CD4-positive, alpha-beta memory T cell (primary cell): ENCODE measurements at regions not wholly inside any gene's neighbourhood (a gene's known extent, or its start where the extent isn't known, plus 50 kb on each side); places are given as distances from the start of the nearest gene placed in this dataset.

Experiments used
- CTCF ChIA-PET: fragments of 350-600 bp; sonication (Branson Sonifier 250); formaldehyde crosslinking; loops from one replicate; lab custom pipeline; 2021; ENCODE audit warnings: inconsistent platforms; ENCODE audit not compliant: partially characterized antibody; lab: Charles Lee
- POLR2A ChIA-PET: fragments of 350-600 bp; sonication (Branson Sonifier 250); formaldehyde crosslinking; loops from one replicate; lab custom pipeline; 2021; ENCODE audit not compliant: partially characterized antibody; lab: Charles Lee
- DNase-seq, 5 donors: peaks; one replicate each; pipeline versions ENCODE4 v3.0.0 to v3.0.0-alpha.2; 2020 to 2022; ENCODE audit warnings: mixed read lengths in 1 of 5
- H3K27ac ChIP-seq: one replicate; pipeline ENCODE4 v1.7.0; 2013; ENCODE audit warnings: low read depth, low read length
- H3K27me3 ChIP-seq: 2 replicates; pipeline ENCODE4 v1.7.0; 2013; ENCODE audit warnings: mild to moderate bottlenecking, low read length, moderate library complexity; ENCODE audit not compliant: insufficient read depth
- H3K36me3 ChIP-seq: 2 replicates; pipeline ENCODE4 v1.7.0; 2013; ENCODE audit warnings: mild to moderate bottlenecking, low read length, moderate library complexity; ENCODE audit not compliant: insufficient read depth
- H3K4me1 ChIP-seq: 2 replicates; pipeline ENCODE4 v1.7.0; 2013; ENCODE audit warnings: mild to moderate bottlenecking, low read length, moderate library complexity; ENCODE audit not compliant: insufficient read depth
- H3K4me3 ChIP-seq, 2 donors: one replicate each; pipeline ENCODE4 v1.7.0; 2013; ENCODE audit warnings: low read length in 2 of 2, mild to moderate bottlenecking in 1 of 2
- H3K9me3 ChIP-seq, 2 donors: one replicate each; pipeline ENCODE4 v1.7.0; 2013; ENCODE audit warnings: low read length in 2 of 2, control low read depth in 1 of 2; ENCODE audit not compliant: control insufficient read depth in 1 of 2
- H3K27ac Mint-ChIP-seq, 7 donors: one replicate each; pipeline ENCODE4 v1.8.0; 2020 to 2021; ENCODE audit warnings: mixed read lengths in 7 of 7, mild to moderate bottlenecking in 6 of 7, inconsistent platforms in 3 of 7, moderate library complexity in 3 of 7
- H3K27me3 Mint-ChIP-seq, 2 donors: one replicate each; pipeline ENCODE4 v1.8.0; 2020 to 2021; ENCODE audit warnings: mixed read lengths in 2 of 2
- H3K36me3 Mint-ChIP-seq, 2 donors: one replicate each; pipeline ENCODE4 v1.8.0; 2020 to 2021; ENCODE audit warnings: mixed read lengths in 2 of 2, inconsistent platforms in 1 of 2, mild to moderate bottlenecking in 1 of 2
- H3K4me1 Mint-ChIP-seq, 4 donors: one replicate each; pipeline ENCODE4 v1.8.0; 2020 to 2021; ENCODE audit warnings: mixed read lengths in 4 of 4, mild to moderate bottlenecking in 1 of 4
- H3K4me3 Mint-ChIP-seq, 8 donors: one replicate each; pipeline ENCODE4 v1.8.0; 2020 to 2021; ENCODE audit warnings: mixed read lengths in 8 of 8, mild to moderate bottlenecking in 7 of 8, moderate library complexity in 6 of 8, inconsistent platforms in 3 of 8
- H3K9me3 Mint-ChIP-seq, 8 donors: one replicate each; pipeline ENCODE4 v1.8.0; 2020 to 2021; ENCODE audit warnings: mixed read lengths in 8 of 8, mild to moderate bottlenecking in 5 of 8, inconsistent platforms in 3 of 8, moderate library complexity in 1 of 8
- intact Hi-C: fragments of 100-400 bp; cut with micrococcal nuclease; formaldehyde crosslinking; loops from one replicate; pipeline ENCODE4 v1.15.1; 2023

- Histone ChIP-seq H3K4me1 (no peaks in the 10 kb centered on the region), H3K27ac (no peak overlapping the region), H3K4me3 (no peak overlapping the region), H3K9me3 (no peaks in the 10 kb centered on the region), H3K27me3 (no peaks in the 10 kb centered on the region), H3K36me3 (no peaks in the 10 kb centered on the region)
- no peaks in the 10 kb centered on the region for H3K9me3 Mint-ChIP-seq
- no peaks in the 10 kb centered on the region for H3K36me3 Mint-ChIP-seq
- ChIA-PET CTCF (no interaction called here), POLR2A (no interaction called here)
- no peak overlapping the region for H3K4me3 Mint-ChIP-seq
- no peaks in the 10 kb centered on the region for H3K4me1 Mint-ChIP-seq
- DNase-seq, result no peak
- H3K27me3 Mint-ChIP-seq, result peaks cover 20 to 26% of the 10 kb centered on the region in 2 donors
- intact Hi-C loops, result no loop called here
- no peak overlapping the region for H3K27ac Mint-ChIP-seq
Measured at GRCh38 chr14:96617635-96618034, 115.5 kb downstream of the PAPOLA start.

DNA sequence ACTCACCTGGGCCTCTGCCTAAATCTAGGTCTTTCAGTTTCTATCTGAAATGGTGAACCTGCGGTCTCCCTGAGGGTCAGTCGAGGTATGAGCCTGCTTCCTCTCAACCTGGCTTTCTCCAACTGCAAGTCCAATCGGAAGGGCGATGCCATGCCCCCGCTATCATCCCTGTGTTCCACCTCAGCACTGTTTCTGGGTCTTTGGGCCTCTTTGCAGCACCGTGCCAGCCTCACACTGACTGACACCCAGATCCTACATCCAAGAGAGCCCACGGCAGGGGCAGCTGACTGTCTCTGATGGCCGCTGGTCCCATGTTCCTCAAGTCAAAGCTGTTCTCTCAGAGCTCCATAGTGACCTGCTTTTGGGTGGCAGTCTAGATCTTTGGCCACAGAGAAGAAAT is 120.7 kb downstream of the PAPOLA start:
- Histone ChIP-seq H3K27me3 (no peaks in the 10 kb centered on the region), H3K9me3 (no peaks in the 10 kb centered on the region), H3K27ac (no peak overlapping the region), H3K4me3 (no peak overlapping the region), H3K4me1 (no peaks in the 10 kb centered on the region), H3K36me3 (no peaks in the 10 kb centered on the region)
- ChIA-PET CTCF (no interaction called here), POLR2A (no interaction called here)
- intact Hi-C loops, result no loop called here
- no peaks in the 10 kb centered on the region for H3K9me3 Mint-ChIP-seq
- no peaks in the 10 kb centered on the region for H3K4me1 Mint-ChIP-seq
- H3K27me3 Mint-ChIP-seq, result peaks cover 17 to 29% of the 10 kb centered on the region in 2 donors
- no peak overlapping the region for H3K27ac Mint-ChIP-seq
- DNase-seq, result no peak
- no peaks in the 10 kb centered on the region for H3K36me3 Mint-ChIP-seq
- H3K4me3 Mint-ChIP-seq, result no peak overlapping the region

DNA sequence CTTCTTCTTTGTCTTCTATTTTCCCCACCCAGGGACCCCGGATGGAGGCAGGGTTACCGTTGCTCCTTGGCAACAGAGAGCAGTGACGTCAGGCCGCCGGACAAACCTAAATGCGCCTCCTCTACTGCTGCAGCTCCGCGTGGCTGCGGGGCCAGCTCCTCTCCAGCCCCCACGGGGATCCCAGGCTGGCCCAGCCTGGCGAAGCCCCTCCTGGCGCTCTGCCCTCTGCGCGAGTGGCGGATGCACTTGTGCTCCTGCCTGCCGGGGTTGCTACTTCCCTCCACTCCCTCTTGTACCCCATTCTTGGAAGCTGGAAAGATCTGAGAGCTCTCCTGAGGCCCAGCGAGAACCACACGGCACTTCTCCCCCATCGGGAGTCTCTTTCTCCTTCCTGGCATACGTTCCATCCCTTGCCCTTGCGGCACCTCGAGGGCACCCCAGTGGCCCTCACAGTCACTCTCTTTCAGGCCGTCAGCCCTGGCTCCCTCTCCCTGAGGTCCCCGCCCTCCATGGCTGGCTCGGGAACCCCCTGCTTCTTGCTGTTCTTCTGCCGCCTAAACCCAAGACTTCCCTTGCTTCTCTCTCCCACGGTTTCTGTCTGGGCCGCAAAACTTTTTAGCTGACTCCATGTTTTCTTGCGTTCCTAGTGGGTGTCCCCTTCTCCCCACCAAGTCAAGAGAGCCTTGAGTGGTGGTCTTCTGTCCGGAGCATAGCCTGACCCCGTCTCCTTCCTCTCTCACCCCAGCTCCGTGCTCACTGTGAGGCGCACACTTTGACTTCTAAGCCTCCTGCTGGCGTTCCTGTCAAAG is 121.7 kb downstream of the PAPOLA start:
- peaks cover 17 to 29% of the 10 kb centered on the region in 2 donors for H3K27me3 Mint-ChIP-seq
- DNase-seq, result no peak
- CTCF ChIA-PET, result no interaction called here

GRCh38 chr14:96624661-96625425 is 122.7 kb downstream of the PAPOLA start:
- H3K9me3 Mint-ChIP-seq, result no peaks in the 10 kb centered on the region
- no peaks in the 10 kb centered on the region for H3K9me3 ChIP-seq
- no peaks in the 10 kb centered on the region for H3K27me3 ChIP-seq
- POLR2A ChIA-PET, result no interaction called here
- CTCF ChIA-PET, result no interaction called here
- no peak overlapping the region for H3K27ac Mint-ChIP-seq
- H3K4me3 ChIP-seq, result no peak overlapping the region
- no peaks in the 10 kb centered on the region for H3K36me3 ChIP-seq
- no peak overlapping the region for H3K27ac ChIP-seq
- intact Hi-C loops, result no loop called here
- no peaks in the 10 kb centered on the region for H3K4me1 ChIP-seq
- no peaks in the 10 kb centered on the region for H3K36me3 Mint-ChIP-seq
- no peak overlapping the region for H3K4me3 Mint-ChIP-seq
- H3K4me1 Mint-ChIP-seq, result no peaks in the 10 kb centered on the region
- no peak for DNase-seq
- H3K27me3 Mint-ChIP-seq, result peaks cover 14 to 29% of the 10 kb centered on the region in 2 donors

More for the DNA sequence above, 121.7 kb downstream of the PAPOLA start:
- intact Hi-C loops, result no loop called here
- no peaks in the 10 kb centered on the region for H3K4me1 ChIP-seq
- H3K4me3 ChIP-seq, result no peak overlapping the region
- H3K36me3 Mint-ChIP-seq, result no peaks in the 10 kb centered on the region
- H3K27ac Mint-ChIP-seq, result no peak overlapping the region
- H3K9me3 ChIP-seq, result no peaks in the 10 kb centered on the region
- POLR2A ChIA-PET, result no interaction called here
- no peaks in the 10 kb centered on the region for H3K27me3 ChIP-seq
- no peaks in the 10 kb centered on the region for H3K9me3 Mint-ChIP-seq
- H3K27ac ChIP-seq, result no peak overlapping the region
- H3K4me1 Mint-ChIP-seq, result no peaks in the 10 kb centered on the region
- no peaks in the 10 kb centered on the region for H3K36me3 ChIP-seq
- H3K4me3 Mint-ChIP-seq, result no peak overlapping the region

- H3K4me3 ChIP-seq, result no peak overlapping the region
- no peaks in the 10 kb centered on the region for H3K27me3 ChIP-seq
- no peaks in the 10 kb centered on the region for H3K36me3 Mint-ChIP-seq
- H3K36me3 ChIP-seq, result no peaks in the 10 kb centered on the region
- no peaks in the 10 kb centered on the region for H3K4me1 Mint-ChIP-seq
- H3K27ac ChIP-seq, result no peak overlapping the region
- DNase-seq, result no peak
- CTCF ChIA-PET, result no interaction called here
- H3K27ac Mint-ChIP-seq, result no peak overlapping the region
- H3K27me3 Mint-ChIP-seq, result peaks cover 14 to 29% of the 10 kb centered on the region in 2 donors
- no peaks in the 10 kb centered on the region for H3K4me1 ChIP-seq
- intact Hi-C loops, result no loop called here
- POLR2A ChIA-PET, result no interaction called here
- H3K9me3 ChIP-seq, result no peaks in the 10 kb centered on the region
- no peaks in the 10 kb centered on the region for H3K9me3 Mint-ChIP-seq
- no peak overlapping the region for H3K4me3 Mint-ChIP-seq
Measured at GRCh38 chr14:96625426-96625985, 123.3 kb downstream of the PAPOLA start.

- H3K9me3 Mint-ChIP-seq, result no peaks in the 10 kb centered on the region
- H3K4me3 ChIP-seq, result no peak overlapping the region
- H3K36me3 ChIP-seq, result no peaks in the 10 kb centered on the region
- no peaks in the 10 kb centered on the region for H3K4me1 Mint-ChIP-seq
- no peaks in the 10 kb centered on the region for H3K4me1 ChIP-seq
- no peak overlapping the region for H3K4me3 Mint-ChIP-seq
- H3K27me3 Mint-ChIP-seq, result peaks cover 14 to 26% of the 10 kb centered on the region in 2 donors
- H3K9me3 ChIP-seq, result no peaks in the 10 kb centered on the region
- POLR2A ChIA-PET, result no interaction called here
- H3K27ac ChIP-seq, result no peak overlapping the region
- H3K27me3 ChIP-seq, result no peaks in the 10 kb centered on the region
- no peak overlapping the region for H3K27ac Mint-ChIP-seq
- no peak for DNase-seq
- no peaks in the 10 kb centered on the region for H3K36me3 Mint-ChIP-seq
- CTCF ChIA-PET, result no interaction called here
- intact Hi-C loops, result no loop called here
Measured at GRCh38 chr14:96626121-96626768, 124.1 kb downstream of the PAPOLA start.

- Histone ChIP-seq H3K27me3 (no peaks in the 10 kb centered on the region), H3K4me3 (no peak overlapping the region), H3K27ac (no peak overlapping the region), H3K4me1 (no peaks in the 10 kb centered on the region), H3K9me3 (no peaks in the 10 kb centered on the region), H3K36me3 (no peaks in the 10 kb centered on the region)
- peaks cover 14 to 21% of the 10 kb centered on the region in 2 donors for H3K27me3 Mint-ChIP-seq
- H3K27ac Mint-ChIP-seq, result no peak overlapping the region
- intact Hi-C loops, result no loop called here
- no peak overlapping the region for H3K4me3 Mint-ChIP-seq
- H3K9me3 Mint-ChIP-seq, result no peaks in the 10 kb centered on the region
- DNase-seq, result no peak
- no peaks in the 10 kb centered on the region for H3K36me3 Mint-ChIP-seq
- CTCF ChIA-PET, result no interaction called here
- peaks cover 0 to 2% (median 0%) of the 10 kb centered on the region in 4 donors for H3K4me1 Mint-ChIP-seq
- POLR2A ChIA-PET, result no interaction called here
Measured at GRCh38 chr14:96626916-96627315, 124.7 kb downstream of the PAPOLA start.
